Loucy (cell line): ENCODE measurements at regions not wholly inside any gene's neighbourhood (a gene's known extent, or its start where the extent isn't known, plus 50 kb on each side); places are given as distances from the start of the nearest gene placed in this dataset.

ENCODE experiments used
- EZH2phosphoT487 ChIP-seq: fragments of 200-600 bp; IDR thresholded peaks from 2 replicates; pipeline ENCODE4 v1.6.1; 2018; ENCODE audit warnings: antibody characterized with exemption, mild to moderate bottlenecking, moderate library complexity, borderline replicate concordance
- TF ChIP-seq, protein P1 (sequence below): fragments of 200-600 bp; sonication (generic); conservative IDR thresholded peaks from 2 replicates; pipeline ENCODE4 v1.5.1; 2014; ENCODE audit warnings: mild to moderate bottlenecking, antibody characterized with exemption, low read length

DNA sequence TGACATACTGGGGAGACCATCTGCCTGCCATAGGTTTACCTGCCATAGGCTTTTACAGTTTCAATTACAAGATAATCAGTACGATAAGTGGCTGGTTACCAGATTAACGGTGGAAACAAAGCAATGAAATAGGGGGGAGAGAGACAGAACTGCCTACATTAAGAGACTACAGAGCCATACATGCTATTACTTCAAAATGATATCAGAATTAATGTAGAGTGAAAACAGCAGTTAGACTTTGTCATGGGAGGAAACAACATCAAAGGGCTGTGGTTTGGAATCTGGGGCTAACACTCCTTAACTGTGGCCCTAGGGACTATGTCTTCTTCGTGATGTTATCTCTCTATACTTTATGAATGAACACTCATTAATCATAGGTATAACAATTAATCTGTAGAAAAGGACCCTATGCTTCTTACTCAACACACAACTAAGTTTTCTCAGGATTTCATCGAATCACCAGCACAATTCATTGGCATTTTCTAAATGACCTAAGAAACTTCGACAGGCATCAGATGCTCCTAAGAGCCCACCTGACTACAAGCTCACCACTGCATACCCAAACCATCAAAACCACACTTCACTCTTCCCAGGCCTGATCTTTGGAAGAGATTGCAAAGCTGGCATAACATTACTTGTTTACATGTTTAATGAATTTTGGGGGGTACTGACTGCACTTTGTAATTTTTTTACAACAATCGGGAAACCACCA, 475.6 kb upstream of the SOX5 start:
- TF ChIP-seq, protein P1, sequence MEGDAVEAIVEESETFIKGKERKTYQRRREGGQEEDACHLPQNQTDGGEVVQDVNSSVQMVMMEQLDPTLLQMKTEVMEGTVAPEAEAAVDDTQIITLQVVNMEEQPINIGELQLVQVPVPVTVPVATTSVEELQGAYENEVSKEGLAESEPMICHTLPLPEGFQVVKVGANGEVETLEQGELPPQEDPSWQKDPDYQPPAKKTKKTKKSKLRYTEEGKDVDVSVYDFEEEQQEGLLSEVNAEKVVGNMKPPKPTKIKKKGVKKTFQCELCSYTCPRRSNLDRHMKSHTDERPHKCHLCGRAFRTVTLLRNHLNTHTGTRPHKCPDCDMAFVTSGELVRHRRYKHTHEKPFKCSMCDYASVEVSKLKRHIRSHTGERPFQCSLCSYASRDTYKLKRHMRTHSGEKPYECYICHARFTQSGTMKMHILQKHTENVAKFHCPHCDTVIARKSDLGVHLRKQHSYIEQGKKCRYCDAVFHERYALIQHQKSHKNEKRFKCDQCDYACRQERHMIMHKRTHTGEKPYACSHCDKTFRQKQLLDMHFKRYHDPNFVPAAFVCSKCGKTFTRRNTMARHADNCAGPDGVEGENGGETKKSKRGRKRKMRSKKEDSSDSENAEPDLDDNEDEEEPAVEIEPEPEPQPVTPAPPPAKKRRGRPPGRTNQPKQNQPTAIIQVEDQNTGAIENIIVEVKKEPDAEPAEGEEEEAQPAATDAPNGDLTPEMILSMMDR: no peak
- TF ChIP-seq EZH2phosphoT487: no peak
